K562 (cell line): ENCODE measurements at regions not wholly inside any gene's neighbourhood (a gene's known extent, or its start where the extent isn't known, plus 50 kb on each side); places are given as distances from the start of the nearest gene placed in this dataset.

Experiments used
- ETV6 ChIP-seq, 3 experiments: fragments of 150-350 bp in 1 of 3; sonication (generic) in 1 of 3; formaldehyde crosslinking in 1 of 3; IDR thresholded peaks; 2 replicates each; pipeline versions ENCODE4 v1.6.1 to v1.8.0; 2014 to 2022; ENCODE audit warnings: borderline replicate concordance in 2 of 3, low read depth in 2 of 3, antibody characterized with exemption in 1 of 3, low read length in 1 of 3, mild to moderate bottlenecking in 1 of 3, missing genetic modification reagents in 1 of 3
- TARDBP ChIP-seq: fragments of 450-650 bp; IDR thresholded peaks from 2 replicates; pipeline ENCODE4 v1.6.1; 2016
- TBL1XR1 ChIP-seq, 2 experiments: IDR thresholded peaks; 2 replicates each; pipeline ENCODE4 v1.6.1; 2012; ENCODE audit warnings: improper control_type of control experiment in 2 of 2, low read length in 2 of 2, mild to moderate bottlenecking in 1 of 2
- TF ChIP-seq, protein P1 (sequence below), 2 experiments: fragments of 450-650 bp; formaldehyde crosslinking in 1 of 2; IDR thresholded peaks; 2 replicates each; pipeline versions ENCODE4 v1.4.0 to v1.6.1; 2014 to 2020; ENCODE audit warnings: mild to moderate bottlenecking in 2 of 2, borderline replicate concordance in 1 of 2, low read depth in 1 of 2

DNA sequence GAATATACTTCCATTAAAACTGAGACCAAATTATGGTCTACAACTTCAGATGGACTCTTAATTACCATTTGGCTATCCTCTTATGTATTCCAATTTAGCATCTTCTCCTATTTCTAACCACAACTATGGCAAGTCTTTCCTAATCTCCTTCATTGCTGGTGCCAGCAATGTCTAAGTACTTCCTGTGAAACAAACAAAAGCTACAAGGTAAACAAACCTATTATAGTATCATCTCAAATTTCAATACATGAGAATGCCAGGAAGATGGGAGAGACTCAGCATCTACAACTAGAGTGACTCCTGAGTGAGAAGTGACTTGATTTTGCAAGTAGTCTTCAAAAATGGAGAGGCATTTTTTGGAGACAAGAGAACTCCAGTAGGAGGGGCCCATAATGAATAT lies 202.9 kb upstream of the ATXN7L3B start:
- TF ChIP-seq, protein P1, sequence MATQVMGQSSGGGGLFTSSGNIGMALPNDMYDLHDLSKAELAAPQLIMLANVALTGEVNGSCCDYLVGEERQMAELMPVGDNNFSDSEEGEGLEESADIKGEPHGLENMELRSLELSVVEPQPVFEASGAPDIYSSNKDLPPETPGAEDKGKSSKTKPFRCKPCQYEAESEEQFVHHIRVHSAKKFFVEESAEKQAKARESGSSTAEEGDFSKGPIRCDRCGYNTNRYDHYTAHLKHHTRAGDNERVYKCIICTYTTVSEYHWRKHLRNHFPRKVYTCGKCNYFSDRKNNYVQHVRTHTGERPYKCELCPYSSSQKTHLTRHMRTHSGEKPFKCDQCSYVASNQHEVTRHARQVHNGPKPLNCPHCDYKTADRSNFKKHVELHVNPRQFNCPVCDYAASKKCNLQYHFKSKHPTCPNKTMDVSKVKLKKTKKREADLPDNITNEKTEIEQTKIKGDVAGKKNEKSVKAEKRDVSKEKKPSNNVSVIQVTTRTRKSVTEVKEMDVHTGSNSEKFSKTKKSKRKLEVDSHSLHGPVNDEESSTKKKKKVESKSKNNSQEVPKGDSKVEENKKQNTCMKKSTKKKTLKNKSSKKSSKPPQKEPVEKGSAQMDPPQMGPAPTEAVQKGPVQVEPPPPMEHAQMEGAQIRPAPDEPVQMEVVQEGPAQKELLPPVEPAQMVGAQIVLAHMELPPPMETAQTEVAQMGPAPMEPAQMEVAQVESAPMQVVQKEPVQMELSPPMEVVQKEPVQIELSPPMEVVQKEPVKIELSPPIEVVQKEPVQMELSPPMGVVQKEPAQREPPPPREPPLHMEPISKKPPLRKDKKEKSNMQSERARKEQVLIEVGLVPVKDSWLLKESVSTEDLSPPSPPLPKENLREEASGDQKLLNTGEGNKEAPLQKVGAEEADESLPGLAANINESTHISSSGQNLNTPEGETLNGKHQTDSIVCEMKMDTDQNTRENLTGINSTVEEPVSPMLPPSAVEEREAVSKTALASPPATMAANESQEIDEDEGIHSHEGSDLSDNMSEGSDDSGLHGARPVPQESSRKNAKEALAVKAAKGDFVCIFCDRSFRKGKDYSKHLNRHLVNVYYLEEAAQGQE (IDR thresholded peaks at IDR 0.05; ENCODE audit: borderline replicate concordance): no peak
- TF ChIP-seq, protein P1 (CRISPR knock-in tag; IDR thresholded peaks at IDR 0.05; ENCODE audit: low read depth): no peak
- no peak for TF ChIP-seq TARDBP
- TF ChIP-seq ETV6 (IDR thresholded peaks at IDR 0.05; ENCODE audit: borderline replicate concordance in 1 of 2, low read depth in 2 of 2, low read length in 1 of 2): no peak
- TF ChIP-seq ETV6 (CRISPR knock-in tag; IDR thresholded peaks at IDR 0.05; ENCODE audit: borderline replicate concordance): no peak
- TF ChIP-seq TBL1XR1 (IDR thresholded peaks at IDR 0.05; ENCODE audit: low read length in 2 of 2): no peak
